ENCODE measurements at regions not wholly inside any gene's neighbourhood (a gene's known extent, or its start where the extent isn't known, plus 50 kb on each side); places are given as distances from the start of the nearest gene placed in this dataset.

GRCh38 chr1:47627016-47627415 is 189.2 kb downstream of the FOXD2 start:
- DNase-seq (ENCODE audit: low read depth in 1 of 2, low spot score in 1 of 2): no peak

DNA sequence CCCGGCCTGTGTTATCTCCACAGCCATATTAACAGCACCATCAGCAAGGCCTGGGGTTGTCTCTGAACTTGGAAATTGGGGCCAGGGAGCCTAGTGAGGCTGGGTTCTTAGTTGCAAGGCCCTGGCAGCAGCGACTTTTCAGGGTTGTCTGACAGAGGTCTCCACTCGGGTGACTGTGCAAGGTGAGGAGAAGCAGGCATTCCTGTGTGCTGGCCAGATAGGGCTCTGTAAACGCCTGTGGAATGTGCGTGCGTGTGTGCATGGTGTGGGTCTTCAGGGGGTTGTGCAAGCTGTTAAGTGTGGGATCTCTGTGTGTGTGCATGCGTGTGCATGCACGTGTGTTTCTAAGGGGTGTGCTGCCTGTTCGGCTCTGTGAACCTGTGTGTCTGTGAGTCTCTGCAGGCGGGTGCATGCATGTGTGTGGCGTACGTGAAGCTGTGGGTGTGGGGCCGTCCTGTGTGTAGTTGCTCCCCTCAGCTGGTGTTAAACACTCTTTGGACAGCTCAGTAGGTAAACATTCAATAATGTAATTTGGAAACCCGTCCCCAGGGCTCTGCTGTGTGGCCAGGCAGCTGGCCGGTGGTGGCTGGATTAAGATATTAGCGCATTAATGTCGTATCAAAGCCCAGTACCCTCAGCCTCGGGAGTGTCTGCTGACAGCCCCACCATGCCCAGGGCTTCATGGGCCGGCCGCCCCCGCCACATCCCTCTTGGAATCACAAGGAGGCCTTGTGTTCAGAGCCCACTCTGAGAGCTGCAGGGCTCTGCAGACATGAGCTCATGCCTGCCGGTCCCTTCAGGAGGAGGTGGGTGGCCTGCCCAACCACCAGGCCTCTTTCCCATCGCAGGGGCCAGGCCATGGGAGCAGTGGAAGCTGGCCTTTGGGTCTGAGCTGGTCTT is 189.9 kb downstream of the FOXD2 start:
- no peak for DNase-seq (ENCODE audit: low read depth in 1 of 2, low spot score in 1 of 2)

DNA sequence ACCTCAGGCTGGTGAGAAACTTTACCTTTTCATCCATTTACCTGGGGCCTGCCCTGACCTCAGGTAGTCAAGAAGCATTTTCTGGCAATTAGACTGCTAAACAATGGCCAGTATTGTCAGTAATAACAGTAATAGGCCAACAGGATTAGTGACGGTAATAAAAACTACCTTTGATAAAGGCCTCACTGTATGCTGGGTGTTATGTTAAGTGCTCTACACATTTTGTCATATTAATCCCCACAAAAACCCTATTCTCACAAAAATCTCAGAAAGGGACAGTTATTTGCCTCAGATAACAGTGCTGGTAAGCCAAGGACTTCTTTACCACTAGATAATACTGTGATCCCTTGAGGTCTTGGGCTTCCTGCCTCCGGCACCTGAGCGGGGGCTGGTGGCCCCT is 191.4 kb downstream of the FOXD2 start:
- DNase-seq (ENCODE audit: low read depth in 1 of 2, low spot score in 1 of 2): no peak

DNA sequence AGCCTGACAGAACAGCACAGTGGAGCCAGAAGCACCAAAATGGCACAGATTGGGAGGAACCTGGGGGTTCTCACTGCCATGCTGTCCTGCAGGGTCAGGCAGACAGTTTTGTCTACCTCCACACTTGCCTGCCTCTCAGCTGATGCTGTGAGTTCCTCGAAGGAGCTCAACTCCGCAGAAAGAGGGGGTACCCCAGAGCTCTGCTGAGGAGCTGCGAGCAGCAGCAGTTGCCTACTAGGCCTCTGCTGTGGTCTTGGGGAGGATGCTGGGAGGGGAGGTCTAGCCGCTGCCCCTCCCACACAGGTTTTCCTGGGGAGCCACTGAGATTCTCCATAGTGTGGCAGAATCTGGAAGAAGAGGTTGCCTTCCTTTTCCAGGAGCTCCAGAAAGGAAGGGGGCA is 192.5 kb downstream of the FOXD2 start:
- DNase-seq (ENCODE audit: low read depth in 1 of 2, low spot score in 1 of 2): no peak

GRCh38 chr1:47631411-47631995 is 193.7 kb downstream of the FOXD2 start:
- DNase-seq (ENCODE audit: low read depth in 1 of 2, low spot score in 1 of 2): no peak

- DNase-seq (ENCODE audit: low read depth in 1 of 2, low spot score in 1 of 2): no peak
Measured at GRCh38 chr1:47635111-47635510, 197.3 kb downstream of the FOXD2 start.

DNA sequence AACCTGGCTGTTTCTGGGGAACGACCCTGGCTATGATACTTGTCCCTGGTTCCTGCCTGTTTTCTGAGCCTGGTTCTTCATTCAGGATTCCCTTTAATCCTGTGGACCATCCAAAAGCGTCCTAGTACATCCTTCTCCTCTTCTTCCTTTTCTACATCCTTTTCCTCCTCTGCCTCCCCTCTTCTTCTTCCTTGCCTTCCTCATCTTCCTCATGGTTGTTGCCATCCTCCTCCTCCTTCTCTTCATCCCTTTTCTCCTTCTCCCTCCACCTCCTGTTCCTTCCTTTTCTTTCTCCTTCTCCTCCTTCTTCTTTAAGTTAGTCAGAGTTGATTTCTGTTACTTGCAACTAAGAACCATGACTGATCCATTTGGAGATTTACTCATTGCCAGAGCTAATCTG is 197.8 kb downstream of the FOXD2 start:
- no peak for DNase-seq (ENCODE audit: low read depth in 1 of 2, low spot score in 1 of 2)

GRCh38 chr1:47637111-47637685 is 199.4 kb downstream of the FOXD2 start:
- DNase-seq (ENCODE audit: low read depth in 1 of 2, low spot score in 1 of 2): no peak

DNA sequence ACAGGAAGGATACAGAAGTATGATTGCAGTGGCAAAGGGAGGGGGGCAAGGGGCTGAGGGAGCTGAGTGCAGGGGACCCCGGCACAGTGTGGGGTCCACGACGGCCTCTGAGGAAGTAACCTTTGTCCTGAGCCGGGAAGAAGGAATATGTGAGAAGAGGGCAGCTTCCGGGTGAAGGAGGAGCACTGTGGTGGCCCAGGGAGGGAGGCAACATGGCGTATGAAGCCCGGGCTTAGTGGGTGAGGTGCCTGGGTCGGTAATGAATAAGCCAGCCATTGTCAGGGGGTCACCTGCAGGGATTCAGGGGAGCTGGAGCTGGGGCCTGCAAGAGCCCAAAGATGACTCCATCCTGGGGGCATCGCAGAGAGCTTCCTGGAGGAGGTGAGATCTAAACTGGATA is 200.4 kb downstream of the FOXD2 start:
- DNase-seq (ENCODE audit: low read depth in 1 of 2, low spot score in 1 of 2): no peak

DNA sequence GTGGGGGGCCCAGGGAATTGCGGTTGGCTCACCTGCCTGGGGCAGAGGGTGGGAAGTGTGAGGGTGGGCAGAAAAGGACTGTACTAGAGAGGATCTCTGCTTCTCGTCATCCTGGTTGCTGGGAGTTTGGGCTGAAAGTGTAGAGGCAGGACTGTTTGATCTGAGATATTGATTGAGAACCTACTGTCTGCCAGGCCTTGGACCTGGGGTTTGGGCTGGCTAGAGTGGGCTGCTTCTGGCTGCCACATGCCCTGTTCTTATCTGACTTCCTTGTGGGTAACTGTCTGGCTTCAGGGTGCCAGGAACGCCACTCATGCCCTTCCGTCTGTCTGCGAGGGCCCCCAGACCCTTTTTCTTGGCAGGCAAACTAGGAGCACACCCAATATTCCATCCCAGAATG is 200.9 kb downstream of the FOXD2 start:
- DNase-seq (ENCODE audit: low read depth in 1 of 2, low spot score in 1 of 2): no peak

- no peak for DNase-seq (ENCODE audit: low read depth in 1 of 2, low spot score in 1 of 2)
Measured at GRCh38 chr1:47643306-47644211, 205.7 kb downstream of the FOXD2 start.

DNA sequence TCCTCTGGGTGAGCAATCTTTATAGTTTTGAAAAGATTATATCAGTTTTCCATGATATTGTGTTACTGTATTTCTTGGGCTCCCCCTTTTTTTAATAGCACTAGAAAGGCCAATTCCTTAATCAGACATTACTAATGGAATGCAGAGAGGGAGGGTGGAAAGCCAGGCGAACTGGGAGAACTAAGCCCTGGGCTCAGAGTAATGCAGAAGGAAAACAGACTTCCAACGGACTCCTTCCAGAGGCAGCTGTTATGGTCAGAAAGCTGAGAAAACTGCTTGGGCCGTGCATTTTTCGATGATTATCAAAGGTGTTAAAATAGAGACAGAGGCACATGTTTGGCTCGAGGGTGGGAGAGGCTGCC is 206.3 kb downstream of the FOXD2 start:
- no peak for DNase-seq (ENCODE audit: low read depth in 1 of 2, low spot score in 1 of 2)

DNA sequence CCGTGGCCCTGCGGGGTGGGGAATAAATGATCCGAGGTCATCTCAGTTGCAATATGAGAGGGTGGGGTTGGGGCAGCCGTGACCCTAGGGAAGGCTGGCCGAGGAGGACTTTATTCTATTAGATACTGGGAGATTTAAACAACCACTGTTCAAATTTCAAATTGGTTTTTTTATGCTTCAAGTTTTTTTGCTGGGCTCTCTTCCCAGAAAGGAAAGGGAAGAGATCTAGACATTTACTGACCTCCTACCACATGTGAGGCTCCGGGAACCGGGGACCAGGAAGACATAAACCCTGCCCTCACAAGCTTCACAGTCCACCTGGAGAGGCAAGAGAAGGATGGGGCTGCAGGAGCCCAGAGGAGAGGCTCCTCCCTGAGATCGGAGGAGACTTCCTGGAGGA is 207.3 kb downstream of the FOXD2 start:
- DNase-seq (ENCODE audit: low read depth in 1 of 2, low spot score in 1 of 2): no peak

DNA sequence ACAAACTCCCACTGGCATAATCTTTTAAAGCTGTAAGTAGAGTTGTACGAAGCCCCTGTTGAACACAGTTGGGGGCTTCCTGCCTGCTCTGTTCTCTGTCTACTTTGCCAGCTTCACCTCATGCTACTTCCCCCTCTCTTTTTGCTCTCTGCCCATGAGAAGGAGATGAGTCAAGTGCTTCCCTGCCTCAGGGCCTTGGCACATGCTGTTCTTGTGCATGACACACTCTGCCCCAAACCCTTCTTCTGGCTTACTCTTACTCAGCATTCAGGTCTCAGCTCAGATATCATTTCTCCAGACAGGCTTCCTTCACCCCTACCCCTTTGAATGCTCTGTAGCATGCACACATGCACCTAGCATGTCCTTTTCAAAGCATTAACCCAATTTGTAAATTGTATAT is 208.8 kb downstream of the FOXD2 start:
- no peak for DNase-seq (ENCODE audit: low read depth in 1 of 2, low spot score in 1 of 2)

DNA sequence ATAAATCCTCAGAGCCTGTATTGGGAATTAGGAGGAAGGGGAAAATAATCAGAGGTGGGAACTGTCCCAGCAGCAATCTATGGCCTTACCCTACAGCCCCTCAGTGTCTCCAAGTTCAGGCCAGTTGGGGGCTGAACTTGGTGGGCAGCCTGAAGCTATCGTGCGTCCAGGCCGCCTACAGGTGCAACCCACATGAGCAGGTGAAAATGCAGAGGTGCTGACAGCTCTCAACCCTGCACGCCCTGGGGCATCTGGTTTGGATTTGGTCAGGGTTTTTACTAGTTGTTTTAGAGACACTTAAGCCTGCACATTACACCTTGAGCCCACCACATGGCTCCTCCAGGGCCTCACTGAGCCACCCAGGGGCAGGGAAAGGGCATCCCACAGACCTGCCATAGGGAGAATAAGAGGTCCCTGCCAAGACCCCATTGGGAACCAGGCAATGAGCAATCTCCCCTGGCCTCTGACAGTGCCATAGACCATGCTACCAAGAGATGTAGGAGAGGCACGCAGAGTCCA is 209.5 kb downstream of the FOXD2 start:
- DNase-seq (ENCODE audit: low read depth in 1 of 2, low spot score in 1 of 2): no peak

DNA sequence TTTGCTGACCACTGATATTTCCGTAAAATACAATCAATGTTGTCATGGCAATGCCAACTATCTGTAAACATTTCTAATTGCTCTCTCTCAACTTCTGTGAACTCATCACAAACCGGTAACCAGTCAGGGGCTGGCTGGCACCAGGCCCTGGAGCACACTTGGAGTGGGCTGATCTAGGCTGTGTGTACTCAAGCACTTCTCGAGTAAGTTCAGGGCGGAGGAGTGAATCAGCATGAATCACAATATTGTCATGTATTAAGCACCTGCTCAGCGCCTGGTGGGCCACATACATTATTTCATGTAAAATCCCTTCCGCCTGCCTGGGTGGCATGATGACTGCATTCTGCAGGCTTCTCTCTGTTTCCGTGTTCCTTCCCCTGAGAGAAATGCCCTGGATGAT is 212.4 kb downstream of the FOXD2 start:
- no peak for DNase-seq (ENCODE audit: low read depth in 1 of 2, low spot score in 1 of 2)

- no peak for DNase-seq (ENCODE audit: low read depth in 1 of 2, low spot score in 1 of 2)
Measured at GRCh38 chr1:47650611-47651010, 212.8 kb downstream of the FOXD2 start.

DNA sequence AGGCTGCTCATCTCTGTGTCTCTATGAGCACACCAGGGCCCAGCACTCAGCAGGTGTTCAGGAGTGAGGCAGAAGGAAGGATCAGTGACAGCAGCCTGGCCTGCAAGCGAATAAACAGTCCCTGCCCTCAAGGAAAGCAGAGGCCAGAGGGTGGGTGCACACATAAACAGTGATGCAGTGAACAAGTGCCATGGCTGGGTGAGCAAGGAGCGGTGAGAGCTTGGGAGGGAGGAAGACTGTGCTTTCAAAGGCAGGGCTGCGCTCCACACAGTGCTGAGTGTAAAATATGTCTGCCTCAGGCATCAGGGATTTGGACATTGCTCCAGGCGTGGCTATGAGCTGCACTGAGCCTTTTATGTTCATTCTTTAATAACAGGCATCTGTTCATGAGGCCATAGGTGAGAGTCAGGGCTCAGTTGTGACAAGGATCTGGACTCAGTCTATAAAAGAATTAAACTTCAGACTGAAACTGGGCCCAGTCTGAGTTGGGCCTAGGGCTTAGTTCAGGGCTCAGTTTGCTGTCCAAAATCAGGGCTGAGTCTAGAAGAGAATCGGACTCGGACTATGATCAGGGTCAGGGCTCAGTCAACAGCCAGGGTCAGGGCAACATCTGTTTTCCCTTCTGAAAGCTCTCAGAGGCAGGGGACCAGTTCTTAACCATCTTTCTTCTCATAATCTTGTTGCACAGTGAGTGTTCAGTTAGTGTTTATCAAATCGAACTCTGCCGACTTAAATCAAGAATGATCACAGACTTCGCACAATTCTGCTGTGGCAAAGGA is 213.7 kb downstream of the FOXD2 start:
- DNase-seq (ENCODE audit: low read depth in 1 of 2, low spot score in 1 of 2): no peak

GRCh38 chr1:47655521-47656300 is 217.9 kb downstream of the FOXD2 start:
- no peak for DNase-seq (ENCODE audit: low read depth in 1 of 2, low spot score in 1 of 2)

All from activated CD4-positive, alpha-beta T cell treated with anti-CD3 and anti-CD28 coated beads, Interleukin-2, amount 50 U/mL, for 24 hours (primary cell).